ENCODE measurements at regions not wholly inside any gene's neighbourhood (a gene's known extent, or its start where the extent isn't known, plus 50 kb on each side); places are given as distances from the start of the nearest gene placed in this dataset.

DNA sequence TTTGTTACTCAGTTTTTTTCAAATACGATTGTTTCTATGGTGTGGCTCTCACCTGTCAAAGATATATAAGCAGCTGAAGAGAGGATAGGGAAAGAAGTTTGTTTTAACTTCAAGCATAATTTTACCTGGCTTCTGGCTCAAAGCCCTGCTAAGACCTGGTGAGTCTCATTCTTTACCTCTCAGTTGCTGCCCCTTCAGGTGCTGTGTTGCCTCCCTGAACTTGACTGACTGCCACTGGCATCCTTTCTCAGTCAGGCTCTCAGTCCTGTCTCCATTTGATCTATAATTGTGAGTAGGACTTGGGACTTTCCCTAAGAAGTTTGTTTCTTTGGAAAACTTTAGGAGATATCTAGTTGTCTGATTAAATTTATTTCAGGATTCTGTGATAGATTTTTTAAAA, 249.6 kb downstream of the IZUMO3 start:
- dilution Hi-C loops (cut with MboI; ENCODE audit: extremely low pct_ligation_motif_present, low sequenced_read_pairs), result no loop called here
- H3K79me2 ChIP-seq (ENCODE audit: control insufficient read depth, insufficient read depth, low read length), result no peaks in the 10 kb centered on the region
- no peak for FAIRE-seq

GRCh38 chr9:24293386-24293785, 252.3 kb downstream of the IZUMO3 start:
- H3K27ac ChIP-seq (ENCODE audit: control insufficient read depth, insufficient read depth, low read length), result no peak overlapping the region
- H2AFZ ChIP-seq (ENCODE audit: control insufficient read depth, low read length), result no peak overlapping the region
- H3K27me3 ChIP-seq (ENCODE audit: control insufficient read depth, extremely low read depth, insufficient read depth, low read length), result no peaks in the 10 kb centered on the region
- no peaks in the 10 kb centered on the region for H3K79me2 ChIP-seq (ENCODE audit: control insufficient read depth, insufficient read depth, low read length)
- dilution Hi-C loops (cut with MboI; ENCODE audit: extremely low pct_ligation_motif_present, low sequenced_read_pairs), result no loop called here
- H3K36me3 ChIP-seq (ENCODE audit: control insufficient read depth in 2 of 2, extremely low read depth in 1 of 2, insufficient read depth in 2 of 2, low read length in 2 of 2), result no peaks in the 10 kb centered on the region
- no peaks in the 10 kb centered on the region for H3K4me1 ChIP-seq (ENCODE audit: control insufficient read depth, extremely low read depth, insufficient read depth, low read length)
- H3K4me3 ChIP-seq (ENCODE audit: control insufficient read depth in 2 of 3, extremely low read depth in 1 of 3, insufficient read depth in 2 of 3, low read depth in 1 of 3, low read length in 3 of 3), result no peak overlapping the region
- H3K9me3 ChIP-seq (ENCODE audit: control insufficient read depth, low read depth, low read length), result no peaks in the 10 kb centered on the region
- DNase-seq (ENCODE audit: low read depth, low spot score) (no peak), FAIRE-seq (no peak)
- no peak for TF ChIP-seq EZH2 (IDR thresholded peaks at IDR 0.05; ENCODE audit: low read length)
- TF ChIP-seq CTCF (optimal IDR thresholded peaks at IDR 0.05 in 1 of 3, IDR thresholded peaks at IDR 0.05 in 1 of 3, conservative IDR thresholded peaks at IDR 0.05 in 1 of 3; ENCODE audit: extremely low read depth in 1 of 3, insufficient read depth in 2 of 3, low read length in 3 of 3), result no peak
- H3K9ac ChIP-seq (ENCODE audit: control insufficient read depth, extremely low read depth, insufficient read depth, low read length), result no peak overlapping the region
- H4K20me1 ChIP-seq (ENCODE audit: control insufficient read depth, extremely low read depth, insufficient read depth, low read length), result no peaks in the 10 kb centered on the region
- no peaks in the 10 kb centered on the region for H3K9me1 ChIP-seq (ENCODE audit: control insufficient read depth, extremely low read depth, insufficient read depth, low read length)
- no peak overlapping the region for H3K4me2 ChIP-seq (ENCODE audit: control insufficient read depth, extremely low read depth, insufficient read depth, low read depth, low read length)

More for the DNA sequence above, 249.6 kb downstream of the IZUMO3 start:
- H3K4me1 ChIP-seq (ENCODE audit: control insufficient read depth, extremely low read depth, insufficient read depth, low read length), result no peaks in the 10 kb centered on the region
- DNase-seq (ENCODE audit: low read depth, low spot score), result no peak
- no peak overlapping the region for H3K27ac ChIP-seq (ENCODE audit: control insufficient read depth, insufficient read depth, low read length)
- no peak overlapping the region for H3K4me3 ChIP-seq (ENCODE audit: control insufficient read depth in 2 of 3, extremely low read depth in 1 of 3, insufficient read depth in 2 of 3, low read depth in 1 of 3, low read length in 3 of 3)
- no peak overlapping the region for H2AFZ ChIP-seq (ENCODE audit: control insufficient read depth, low read length)
- H3K4me2 ChIP-seq (ENCODE audit: control insufficient read depth, extremely low read depth, insufficient read depth, low read depth, low read length), result no peak overlapping the region
- no peak overlapping the region for H3K9ac ChIP-seq (ENCODE audit: control insufficient read depth, extremely low read depth, insufficient read depth, low read length)
- H3K27me3 ChIP-seq (ENCODE audit: control insufficient read depth, extremely low read depth, insufficient read depth, low read length), result no peaks in the 10 kb centered on the region
- H4K20me1 ChIP-seq (ENCODE audit: control insufficient read depth, extremely low read depth, insufficient read depth, low read length), result no peaks in the 10 kb centered on the region
- no peaks in the 10 kb centered on the region for H3K9me1 ChIP-seq (ENCODE audit: control insufficient read depth, extremely low read depth, insufficient read depth, low read length)
- TF ChIP-seq EZH2 (IDR thresholded peaks at IDR 0.05; ENCODE audit: low read length) (no peak), CTCF (optimal IDR thresholded peaks at IDR 0.05 in 1 of 3, IDR thresholded peaks at IDR 0.05 in 1 of 3, conservative IDR thresholded peaks at IDR 0.05 in 1 of 3; ENCODE audit: extremely low read depth in 1 of 3, insufficient read depth in 2 of 3, low read length in 3 of 3) (no peak)
- no peaks in the 10 kb centered on the region for H3K9me3 ChIP-seq (ENCODE audit: control insufficient read depth, low read depth, low read length)
- H3K36me3 ChIP-seq (ENCODE audit: control insufficient read depth in 2 of 2, extremely low read depth in 1 of 2, insufficient read depth in 2 of 2, low read length in 2 of 2), result no peaks in the 10 kb centered on the region
